ENCODE measurements at regions not wholly inside any gene's neighbourhood (a gene's known extent, or its start where the extent isn't known, plus 50 kb on each side); places are given as distances from the start of the nearest gene placed in this dataset.

- TF ChIP-seq CTCF (conservative IDR thresholded peaks at IDR 0.05; ENCODE audit: low read depth in 2 of 2) = no peak
- no peak for TF ChIP-seq CREB1 (CRISPR knock-in tag; IDR thresholded peaks at IDR 0.05; ENCODE audit: low read depth)
- no peak for TF ChIP-seq POLR2AphosphoS5 (IDR thresholded peaks at IDR 0.05; ENCODE audit: low read depth)
- TF ChIP-seq REST (IDR thresholded peaks at IDR 0.05; ENCODE audit: unreplicated experiment) = no peak
- TF ChIP-seq ZNF331 (CRISPR knock-in tag; IDR thresholded peaks at IDR 0.05; ENCODE audit: low read depth) = no peak
- TF ChIP-seq EZH2phosphoT487 (IDR thresholded peaks at IDR 0.05; ENCODE audit: unreplicated experiment) = no peak
- no peak for TF ChIP-seq ETS1 (IDR thresholded peaks at IDR 0.05)
- no peak for TF ChIP-seq NANOG (IDR thresholded peaks at IDR 0.05; ENCODE audit: borderline replicate concordance)
- no peak for TF ChIP-seq EZH2 (IDR thresholded peaks at IDR 0.05; ENCODE audit: low read depth, unreplicated experiment)
- no peak for TF ChIP-seq ZNF462 (CRISPR knock-in tag; IDR thresholded peaks at IDR 0.05)
- TF ChIP-seq JUNB (IDR thresholded peaks at IDR 0.05; ENCODE audit: unreplicated experiment) = no peak
- TF ChIP-seq ZNF114 (CRISPR knock-in tag; IDR thresholded peaks at IDR 0.05) = no peak
Measured at GRCh38 chr13:77994166-77994565, 75.5 kb upstream of the EDNRB start.

All from GM23338 (cell line).